Transverse colon (tissue), 3 donors: ENCODE measurements at regions not wholly inside any gene's neighbourhood (a gene's known extent, or its start where the extent isn't known, plus 50 kb on each side); places are given as distances from the start of the nearest gene placed in this dataset.

ENCODE experiments used
- POLR2A ChIP-seq: fragments of 450-650 bp; IDR thresholded peaks from one replicate; pipeline ENCODE4 v1.6.1; 2016; ENCODE audit warnings: antibody characterized with exemption, mild to moderate bottlenecking, moderate library complexity
- TF ChIP-seq, protein P1 (sequence below), 5 experiments: fragments of 200-600 bp in 3 of 5; fragments of 450-650 bp in 2 of 5; sonication (generic) in 3 of 5; IDR thresholded peaks; 1 replicate in 2 of 5; 2 replicates in 3 of 5; pipeline ENCODE4 v1.5.1; 2016 to 2017; ENCODE audit warnings: antibody characterized with exemption in 5 of 5, inconsistent platforms in 3 of 5, mild to moderate bottlenecking in 2 of 5, moderate library complexity in 1 of 5

DNA sequence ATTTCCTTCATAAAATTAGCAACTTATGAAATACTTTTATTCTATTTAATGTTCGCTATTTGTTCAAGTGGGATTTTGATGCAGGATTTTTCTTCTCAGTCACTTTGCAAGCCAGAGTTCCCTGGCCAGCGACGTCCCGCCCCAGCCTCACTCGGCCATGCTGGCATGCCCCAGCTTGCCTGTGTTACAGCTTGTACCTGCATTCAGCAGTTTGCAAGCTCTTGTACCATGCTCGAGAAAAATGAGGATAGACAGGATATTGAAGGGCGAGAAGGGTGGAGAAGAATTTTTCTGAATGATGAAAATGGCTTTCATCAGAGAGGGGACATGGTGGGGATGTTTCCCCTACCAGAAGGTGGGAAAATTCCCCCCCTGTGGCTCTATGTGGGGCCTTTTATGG is 2180.2 kb upstream of the PCDH20 start:
- TF ChIP-seq, protein P1, sequence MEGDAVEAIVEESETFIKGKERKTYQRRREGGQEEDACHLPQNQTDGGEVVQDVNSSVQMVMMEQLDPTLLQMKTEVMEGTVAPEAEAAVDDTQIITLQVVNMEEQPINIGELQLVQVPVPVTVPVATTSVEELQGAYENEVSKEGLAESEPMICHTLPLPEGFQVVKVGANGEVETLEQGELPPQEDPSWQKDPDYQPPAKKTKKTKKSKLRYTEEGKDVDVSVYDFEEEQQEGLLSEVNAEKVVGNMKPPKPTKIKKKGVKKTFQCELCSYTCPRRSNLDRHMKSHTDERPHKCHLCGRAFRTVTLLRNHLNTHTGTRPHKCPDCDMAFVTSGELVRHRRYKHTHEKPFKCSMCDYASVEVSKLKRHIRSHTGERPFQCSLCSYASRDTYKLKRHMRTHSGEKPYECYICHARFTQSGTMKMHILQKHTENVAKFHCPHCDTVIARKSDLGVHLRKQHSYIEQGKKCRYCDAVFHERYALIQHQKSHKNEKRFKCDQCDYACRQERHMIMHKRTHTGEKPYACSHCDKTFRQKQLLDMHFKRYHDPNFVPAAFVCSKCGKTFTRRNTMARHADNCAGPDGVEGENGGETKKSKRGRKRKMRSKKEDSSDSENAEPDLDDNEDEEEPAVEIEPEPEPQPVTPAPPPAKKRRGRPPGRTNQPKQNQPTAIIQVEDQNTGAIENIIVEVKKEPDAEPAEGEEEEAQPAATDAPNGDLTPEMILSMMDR (IDR thresholded peaks at IDR 0.05): no peak
- no peak for TF ChIP-seq POLR2A
